HG03135 (cell line): ENCODE measurements at regions not wholly inside any gene's neighbourhood (a gene's known extent, or its start where the extent isn't known, plus 50 kb on each side); places are given as distances from the start of the nearest gene placed in this dataset.

Experiments used
- ATAC-seq: cut with Tn5 transposase; IDR thresholded peaks from one replicate; pipeline ENCODE4 v1.9.1; 2021; ENCODE audit warnings: mild to moderate bottlenecking, moderate library complexity; ENCODE audit not compliant: unreplicated experiment

GRCh38 chr9:1653282-1653681 is 361.9 kb upstream of the SMARCA2 start:
- ATAC-seq = no peak

GRCh38 chr9:1658661-1659362 is 356.3 kb upstream of the SMARCA2 start:
- ATAC-seq = no peak

- no peak for ATAC-seq
Observed at GRCh38 chr9:1659363-1659690, 355.8 kb upstream of the SMARCA2 start.

- no peak for ATAC-seq
Observed at GRCh38 chr9:1668441-1668840, 346.7 kb upstream of the SMARCA2 start.

GRCh38 chr9:1673300-1673699 is 341.8 kb upstream of the SMARCA2 start:
- no peak for ATAC-seq

GRCh38 chr9:1676771-1677170 is 338.4 kb upstream of the SMARCA2 start:
- ATAC-seq = no peak

GRCh38 chr9:1683951-1684350 is 331.2 kb upstream of the SMARCA2 start:
- ATAC-seq = no peak

GRCh38 chr9:1698991-1699390 is 316.2 kb upstream of the SMARCA2 start:
- no peak for ATAC-seq

- no peak for ATAC-seq
Observed at GRCh38 chr9:1701113-1701512, 314.0 kb upstream of the SMARCA2 start.

- ATAC-seq = no peak
Observed at GRCh38 chr9:1702701-1703100, 312.4 kb upstream of the SMARCA2 start.

GRCh38 chr9:1707291-1707690 is 307.9 kb upstream of the SMARCA2 start:
- ATAC-seq = no peak

- no peak for ATAC-seq
Observed at GRCh38 chr9:1708219-1708618, 306.9 kb upstream of the SMARCA2 start.

GRCh38 chr9:1709347-1709746 is 305.8 kb upstream of the SMARCA2 start:
- ATAC-seq = no peak

- ATAC-seq = no peak
Observed at GRCh38 chr9:1712861-1713450, 302.2 kb upstream of the SMARCA2 start.

- ATAC-seq = no peak
Observed at GRCh38 chr9:1713841-1714240, 301.3 kb upstream of the SMARCA2 start.

- ATAC-seq = no peak
Observed at GRCh38 chr9:1717882-1718281, 297.3 kb upstream of the SMARCA2 start.

GRCh38 chr9:1718836-1719235 is 296.3 kb upstream of the SMARCA2 start:
- ATAC-seq = no peak

GRCh38 chr9:1721196-1721595 is 294.0 kb upstream of the SMARCA2 start:
- no peak for ATAC-seq

- ATAC-seq = no peak
Observed at GRCh38 chr9:1722404-1722803, 292.7 kb upstream of the SMARCA2 start.

GRCh38 chr9:1723522-1724015 is 291.6 kb upstream of the SMARCA2 start:
- ATAC-seq = no peak

- ATAC-seq = no peak
Observed at GRCh38 chr9:1726993-1727759, 288.0 kb upstream of the SMARCA2 start.

GRCh38 chr9:1729631-1730030 is 285.5 kb upstream of the SMARCA2 start:
- ATAC-seq = no peak
